K562 (cell line): ENCODE measurements at regions not wholly inside any gene's neighbourhood (a gene's known extent, or its start where the extent isn't known, plus 50 kb on each side); places are given as distances from the start of the nearest gene placed in this dataset.

Source experiments
- ASH1L ChIP-seq: fragments of 450-650 bp; IDR thresholded peaks from 2 replicates; pipeline ENCODE4 v1.6.1; 2018; ENCODE audit warnings: borderline replicate concordance, mild to moderate bottlenecking, low read depth; ENCODE audit not compliant: partially characterized antibody
- CBX8 ChIP-seq: fragments of 200-600 bp; sonication (generic); IDR thresholded peaks from 2 replicates; pipeline ENCODE4 v1.6.1; 2012; ENCODE audit warnings: borderline replicate concordance, mixed run types, low read depth, mild to moderate bottlenecking, moderate library complexity, mixed read lengths, low read length, control low read depth, inconsistent platforms; ENCODE audit not compliant: poor library complexity, severe bottlenecking; ENCODE audit errors: extremely low read depth
- COPS2 ChIP-seq: fragments of 450-650 bp; conservative IDR thresholded peaks from 2 replicates; pipeline ENCODE4 v1.6.1; 2016; ENCODE audit warnings: mild to moderate bottlenecking, moderate library complexity
- EP300 ChIP-seq: IDR thresholded peaks from 2 replicates; pipeline ENCODE4 v1.6.1; 2012; ENCODE audit warnings: low read length, improper control_type of control experiment
- FOSL1 ChIP-seq: fragments of 200-800 bp; sonication (Bioruptor generic); conservative IDR thresholded peaks from 2 replicates; pipeline ENCODE4 v1.6.1; 2016; ENCODE audit warnings: missing genetic modification characterization, missing compliant biosample characterization
- FOXA1 ChIP-seq: fragments of 450-650 bp; IDR thresholded peaks from 2 replicates; pipeline ENCODE4 v1.6.1; 2016; ENCODE audit warnings: mild to moderate bottlenecking, borderline replicate concordance
- FUS ChIP-seq: fragments of 200-400 bp; formaldehyde crosslinking; optimal IDR thresholded peaks from 2 replicates; pipeline ENCODE3; 2017; ENCODE audit warnings: low read depth, low read length
- HMG20A ChIP-seq: fragments of 450-650 bp; formaldehyde crosslinking; conservative IDR thresholded peaks from 2 replicates; pipeline ENCODE4 v1.4.0; 2020; ENCODE audit warnings: mild to moderate bottlenecking, mixed read lengths
- HMGN3 ChIP-seq: IDR thresholded peaks from 2 replicates; pipeline ENCODE4 v1.6.1; 2011; ENCODE audit warnings: borderline replicate concordance, low read depth, mild to moderate bottlenecking, mixed read lengths, low read length; ENCODE audit not compliant: insufficient read length; ENCODE audit errors: extremely low read depth
- PHB2 ChIP-seq: fragments of 450-650 bp; IDR thresholded peaks from 2 replicates; pipeline ENCODE4 v1.6.1; 2017; ENCODE audit warnings: low read depth
- POLR2A ChIP-seq: fragments of 450-650 bp; conservative IDR thresholded peaks from 2 replicates; pipeline ENCODE4 v1.6.1; 2016
- RAD51 ChIP-seq: fragments of 450-650 bp; IDR thresholded peaks from 2 replicates; pipeline ENCODE4 v1.7.1; 2016; ENCODE audit warnings: low read depth, mild to moderate bottlenecking, borderline replicate concordance
- RHOXF2B ChIP-seq: fragments of 250-450 bp; sonication (Bioruptor Pico); conservative IDR thresholded peaks from 2 replicates; pipeline ENCODE4 v1.5.1; 2021
- SETDB1 ChIP-seq: IDR thresholded peaks from one replicate; pipeline ENCODE4 v1.6.1; 2012; ENCODE audit warnings: low read length, control low read depth, inconsistent platforms
- SNRNP70 ChIP-seq: fragments of 200-400 bp; formaldehyde crosslinking; optimal IDR thresholded peaks from 2 replicates; pipeline ENCODE3; 2017; ENCODE audit warnings: low read depth, low read length
- SOX6 ChIP-seq: fragments of 450-650 bp; IDR thresholded peaks from 2 replicates; pipeline ENCODE4 v1.6.1; 2014; ENCODE audit warnings: mild to moderate bottlenecking
- TAF7 ChIP-seq: fragments of 450-650 bp; IDR thresholded peaks from 2 replicates; pipeline ENCODE4 v1.6.1; 2016; ENCODE audit warnings: missing genetic modification characterization, missing compliant biosample characterization
- TCF7L2 ChIP-seq: fragments of 150-350 bp; IDR thresholded peaks from 2 replicates; pipeline ENCODE4 v1.6.1; 2016; ENCODE audit warnings: low read depth, mild to moderate bottlenecking, low read length, moderate library complexity
- TEAD4 ChIP-seq, 2 experiments: sonication (generic) in 1 of 2; formaldehyde crosslinking in 1 of 2; IDR thresholded peaks; 2 replicates each; pipeline versions ENCODE4 v1.6.1 to v1.8.0; 2012 to 2022; ENCODE audit warnings: borderline replicate concordance in 1 of 2, inconsistent platforms in 1 of 2, low read length in 1 of 2, mild to moderate bottlenecking in 1 of 2, missing genetic modification reagents in 1 of 2
- ZBTB11 ChIP-seq, 3 experiments: fragments of 200-800 bp in 1 of 3; fragments of 250-450 bp in 1 of 3; fragments of 450-650 bp in 1 of 3; sonication (Bioruptor Pico) in 1 of 3; sonication (Bioruptor generic) in 1 of 3; formaldehyde crosslinking in 1 of 3; IDR thresholded peaks; 2 replicates each; pipeline versions ENCODE4 v1.6.1 to v1.8.0; 2016 to 2022; ENCODE audit warnings: mild to moderate bottlenecking in 2 of 3, missing genetic modification characterization in 2 of 3, missing compliant biosample characterization in 1 of 3, moderate library complexity in 1 of 3
- ZNF592 ChIP-seq: fragments of 450-650 bp; IDR thresholded peaks from 2 replicates; pipeline ENCODE4 v1.6.1; 2017; ENCODE audit warnings: antibody characterized with exemption, mild to moderate bottlenecking

GRCh38 chr5:164358531-164359259 is 853.3 kb downstream of the MAT2B start (continued):
- TF ChIP-seq ZBTB11 (CRISPR knock-in tag; IDR thresholded peaks at IDR 0.05): 0 out of 6 replicates have a peak, but pooled peaks of 1 of the 3 experiments have one; percentile 40
- no peak for TF ChIP-seq CBX8
- TF ChIP-seq SNRNP70: no peak
- TF ChIP-seq HMG20A (CRISPR knock-in tag): no peak
- no peak for TF ChIP-seq FOXA1
- TF ChIP-seq RHOXF2B (CRISPR knock-in tag): no peak
- TF ChIP-seq POLR2A: 0 out of 2 replicates have a peak, but pooled peaks have one; percentile 42
- TF ChIP-seq SOX6: no peak
- TF ChIP-seq TCF7L2: peak; percentile 40; the same call in 1 of the 2 replicates
- no peak for TF ChIP-seq ASH1L
- TF ChIP-seq PHB2: no peak
- TF ChIP-seq SETDB1: no peak
- TF ChIP-seq HMGN3: no peak
- TF ChIP-seq RAD51: no peak
- peak; percentile 79; the same call in 1 of the 2 replicates for TF ChIP-seq ZNF592
- peak; percentile 83 for TF ChIP-seq TEAD4 (IDR thresholded peaks at IDR 0.05; ENCODE audit: low read length)
- no peak for TF ChIP-seq TEAD4 (CRISPR knock-in tag; IDR thresholded peaks at IDR 0.05; ENCODE audit: borderline replicate concordance)
- TF ChIP-seq FOSL1 (tag): peak; percentile 87
- TF ChIP-seq FUS: no peak
- TF ChIP-seq EP300: peak; percentile 86
- TF ChIP-seq TAF7 (tag): 0 out of 2 replicates have a peak, but pooled peaks have one; percentile 4
- TF ChIP-seq COPS2: no peak
